ENCODE measurements at regions not wholly inside any gene's neighbourhood (a gene's known extent, or its start where the extent isn't known, plus 50 kb on each side); places are given as distances from the start of the nearest gene placed in this dataset.

DNA sequence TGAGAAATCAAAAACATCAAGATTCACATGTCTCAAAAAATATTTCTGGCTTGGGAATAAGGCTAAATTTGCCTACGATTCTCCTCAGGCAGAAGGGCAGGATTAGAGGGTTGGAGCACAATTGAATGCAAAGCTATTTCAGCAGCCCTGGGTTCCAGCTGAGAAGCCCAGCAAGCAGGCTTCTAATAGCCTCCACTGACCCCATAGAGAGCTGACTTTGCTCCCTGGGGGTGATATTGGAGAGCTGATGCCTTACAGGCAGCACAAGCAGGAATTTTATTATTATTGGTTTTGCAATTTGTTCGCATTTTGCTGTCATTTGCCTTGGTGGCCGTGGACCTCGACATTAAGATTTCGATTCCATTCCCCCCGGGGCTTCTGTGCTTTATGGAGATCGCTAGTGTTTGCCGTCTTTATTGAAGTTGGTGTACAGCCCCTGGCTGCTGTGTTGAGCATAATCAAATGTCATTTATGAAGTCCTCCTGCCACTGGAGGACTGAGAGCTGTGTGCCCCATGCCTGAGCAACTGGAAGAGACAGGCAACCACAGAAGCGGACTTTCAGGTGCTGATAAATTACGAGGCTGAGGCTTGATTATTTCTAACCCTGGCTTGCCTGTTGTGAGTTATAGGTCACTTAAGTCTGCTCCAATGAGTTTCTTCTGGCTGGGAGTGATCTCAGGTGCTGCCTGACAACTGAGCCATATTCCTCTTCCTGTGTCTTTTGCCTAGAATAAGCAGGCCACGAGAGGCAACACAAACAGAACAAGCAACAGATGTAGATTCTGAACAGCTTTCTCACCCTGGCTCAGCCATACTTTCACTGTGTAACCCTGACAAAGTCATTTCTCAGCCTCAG is 518.4 kb upstream of the CAMK1G start:
- no peak overlapping the region for H3K27ac ChIP-seq
- H3K4me3 ChIP-seq = no peak overlapping the region
- intact Hi-C loops (cut with DNase I) = no loop called here
- H3K27me3 ChIP-seq = no peaks in the 10 kb centered on the region
- H3K36me3 ChIP-seq = no peaks in the 10 kb centered on the region
- TF ChIP-seq POLR2A (IDR thresholded peaks at IDR 0.05) (no peak), POLR2AphosphoS5 (IDR thresholded peaks at IDR 0.05; ENCODE audit: insufficient read depth in 1 of 2, low read depth in 1 of 2) (no peak)
- TF ChIP-seq, protein P1, sequence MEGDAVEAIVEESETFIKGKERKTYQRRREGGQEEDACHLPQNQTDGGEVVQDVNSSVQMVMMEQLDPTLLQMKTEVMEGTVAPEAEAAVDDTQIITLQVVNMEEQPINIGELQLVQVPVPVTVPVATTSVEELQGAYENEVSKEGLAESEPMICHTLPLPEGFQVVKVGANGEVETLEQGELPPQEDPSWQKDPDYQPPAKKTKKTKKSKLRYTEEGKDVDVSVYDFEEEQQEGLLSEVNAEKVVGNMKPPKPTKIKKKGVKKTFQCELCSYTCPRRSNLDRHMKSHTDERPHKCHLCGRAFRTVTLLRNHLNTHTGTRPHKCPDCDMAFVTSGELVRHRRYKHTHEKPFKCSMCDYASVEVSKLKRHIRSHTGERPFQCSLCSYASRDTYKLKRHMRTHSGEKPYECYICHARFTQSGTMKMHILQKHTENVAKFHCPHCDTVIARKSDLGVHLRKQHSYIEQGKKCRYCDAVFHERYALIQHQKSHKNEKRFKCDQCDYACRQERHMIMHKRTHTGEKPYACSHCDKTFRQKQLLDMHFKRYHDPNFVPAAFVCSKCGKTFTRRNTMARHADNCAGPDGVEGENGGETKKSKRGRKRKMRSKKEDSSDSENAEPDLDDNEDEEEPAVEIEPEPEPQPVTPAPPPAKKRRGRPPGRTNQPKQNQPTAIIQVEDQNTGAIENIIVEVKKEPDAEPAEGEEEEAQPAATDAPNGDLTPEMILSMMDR (IDR thresholded peaks at IDR 0.05) = no peak
- H3K9me3 ChIP-seq = no peaks in the 10 kb centered on the region
- H3K4me1 ChIP-seq = no peaks in the 10 kb centered on the region
- DNase-seq (ENCODE audit: extremely low spot score in 2 of 2) = no peak

DNA sequence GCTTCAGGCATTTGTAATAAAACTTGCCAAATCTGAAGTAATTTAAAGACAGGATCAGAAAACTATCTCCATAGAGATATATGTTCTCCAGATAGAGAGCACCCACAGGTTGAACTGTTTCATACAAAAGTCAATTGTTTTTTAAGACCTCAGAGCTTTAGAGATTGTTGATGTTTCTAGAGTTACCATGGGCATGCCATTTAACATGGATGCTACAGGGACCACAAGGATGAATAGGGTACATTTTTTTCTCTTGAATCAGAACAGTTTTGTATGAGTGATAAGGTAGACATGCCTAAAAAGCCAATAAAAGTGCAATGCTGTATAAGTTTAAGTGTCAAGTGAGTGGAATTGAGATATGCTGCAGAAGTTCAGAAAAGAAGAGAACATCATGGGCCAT is 511.0 kb upstream of the CAMK1G start:
- Histone ChIP-seq H3K4me3 (no peak overlapping the region), H3K27me3 (no peaks in the 10 kb centered on the region), H3K27ac (no peak overlapping the region), H3K9me3 (no peaks in the 10 kb centered on the region), H3K36me3 (no peaks in the 10 kb centered on the region), H3K4me1 (no peaks in the 10 kb centered on the region)
- no peak for DNase-seq (ENCODE audit: extremely low spot score in 2 of 2)
- intact Hi-C loops (cut with DNase I) = no loop called here
- TF ChIP-seq POLR2AphosphoS5 (IDR thresholded peaks at IDR 0.05; ENCODE audit: insufficient read depth in 1 of 2, low read depth in 1 of 2) (no peak), POLR2A (IDR thresholded peaks at IDR 0.05) (no peak)
- TF ChIP-seq, protein P1 (IDR thresholded peaks at IDR 0.05) = no peak

DNA sequence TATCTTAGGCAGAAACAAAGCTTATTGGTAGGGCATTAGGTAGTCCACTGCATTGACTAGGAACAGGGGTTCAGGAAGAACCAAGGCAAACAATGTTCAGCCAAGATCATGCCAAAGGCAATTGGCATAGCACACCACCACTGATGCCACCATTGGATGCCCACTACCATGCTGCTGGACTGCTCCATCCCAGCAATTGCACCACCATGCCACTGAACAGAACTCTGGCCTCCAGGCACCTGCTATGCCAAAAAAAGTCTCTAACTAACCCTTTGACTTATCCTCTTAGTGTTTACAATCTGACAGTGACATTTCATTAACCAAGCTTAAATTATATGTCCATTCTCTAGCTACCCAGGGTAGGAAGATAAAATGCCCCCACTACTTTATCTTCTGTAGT is 509.6 kb upstream of the CAMK1G start:
- DNase-seq (ENCODE audit: extremely low spot score in 2 of 2) = no peak
- Histone ChIP-seq H3K27me3 (no peaks in the 10 kb centered on the region), H3K36me3 (no peaks in the 10 kb centered on the region), H3K9me3 (no peaks in the 10 kb centered on the region), H3K27ac (no peak overlapping the region), H3K4me1 (no peaks in the 10 kb centered on the region), H3K4me3 (no peak overlapping the region)
- TF ChIP-seq, protein P1 (IDR thresholded peaks at IDR 0.05) = no peak
- no peak for TF ChIP-seq POLR2A (IDR thresholded peaks at IDR 0.05)
- TF ChIP-seq POLR2AphosphoS5 (IDR thresholded peaks at IDR 0.05; ENCODE audit: insufficient read depth in 1 of 2, low read depth in 1 of 2) = no peak
- intact Hi-C loops (cut with DNase I) = no loop called here

DNA sequence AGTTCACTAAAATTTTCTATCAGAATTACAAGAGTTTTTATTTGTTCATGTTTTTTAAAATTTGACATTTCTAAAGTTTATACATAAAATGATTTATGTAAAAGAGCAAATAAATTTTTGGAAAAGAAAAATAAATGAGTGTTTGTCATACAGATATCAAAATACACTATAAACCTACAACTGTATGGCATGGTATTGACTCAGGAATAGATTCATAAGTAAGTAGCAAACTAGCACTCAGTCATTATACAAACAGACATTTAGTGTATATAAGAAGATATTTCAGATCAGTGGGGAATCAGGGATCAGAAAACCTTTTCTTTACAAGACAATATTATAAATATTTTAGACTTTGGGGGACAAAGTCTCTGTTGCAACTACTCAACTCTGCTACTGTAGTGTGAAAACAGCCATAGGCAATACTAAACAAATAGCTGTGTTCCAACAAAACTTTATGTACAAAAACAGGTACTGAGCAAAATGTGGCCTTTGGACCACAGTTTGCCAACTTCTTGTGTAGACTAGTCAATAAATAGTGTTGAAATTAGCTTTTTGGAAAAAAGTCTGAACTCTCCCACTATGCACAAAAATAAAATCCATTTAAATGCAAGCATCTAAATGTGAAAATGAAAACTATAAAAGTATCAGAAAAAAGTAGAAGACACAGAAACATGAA is 508.8 kb upstream of the CAMK1G start:
- Histone ChIP-seq H3K27ac (no peak overlapping the region), H3K4me1 (no peaks in the 10 kb centered on the region), H3K9me3 (no peaks in the 10 kb centered on the region), H3K36me3 (no peaks in the 10 kb centered on the region), H3K27me3 (no peaks in the 10 kb centered on the region), H3K4me3 (no peak overlapping the region)
- no peak for TF ChIP-seq POLR2AphosphoS5 (IDR thresholded peaks at IDR 0.05; ENCODE audit: insufficient read depth in 1 of 2, low read depth in 1 of 2)
- TF ChIP-seq, protein P1 (IDR thresholded peaks at IDR 0.05) = no peak
- no peak for TF ChIP-seq POLR2A (IDR thresholded peaks at IDR 0.05)
- DNase-seq (ENCODE audit: extremely low spot score in 2 of 2) = no peak
- intact Hi-C loops (cut with DNase I) = no loop called here

DNA sequence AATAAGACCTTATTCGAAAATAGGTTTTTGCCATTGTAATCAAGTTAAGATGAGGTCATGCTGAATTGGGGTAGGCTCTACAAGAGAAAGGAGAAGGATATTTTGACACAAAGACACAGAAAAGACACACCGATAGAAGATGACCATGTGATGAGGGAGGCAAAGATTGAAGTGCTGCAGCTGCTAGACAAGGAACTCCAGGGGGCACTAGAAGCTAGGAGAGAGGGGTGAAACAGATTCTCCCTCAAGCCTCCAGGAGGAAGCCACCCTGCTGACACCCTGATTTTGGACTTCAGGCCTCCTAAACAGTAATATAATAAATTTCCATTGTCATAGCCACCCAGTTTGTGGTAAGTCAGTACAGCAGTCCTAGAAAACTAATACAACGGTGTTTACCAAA is 506.8 kb upstream of the CAMK1G start:
- intact Hi-C loops (cut with DNase I) = no loop called here
- Histone ChIP-seq H3K4me3 (no peak overlapping the region), H3K27ac (no peak overlapping the region), H3K9me3 (no peaks in the 10 kb centered on the region), H3K27me3 (no peaks in the 10 kb centered on the region), H3K4me1 (no peaks in the 10 kb centered on the region), H3K36me3 (no peaks in the 10 kb centered on the region)
- no peak for TF ChIP-seq POLR2A (IDR thresholded peaks at IDR 0.05)
- TF ChIP-seq, protein P1 (IDR thresholded peaks at IDR 0.05) = no peak
- no peak for TF ChIP-seq POLR2AphosphoS5 (IDR thresholded peaks at IDR 0.05; ENCODE audit: insufficient read depth in 1 of 2, low read depth in 1 of 2)
- DNase-seq (ENCODE audit: extremely low spot score in 2 of 2) = no peak
